Right atrium auricular region (tissue), 2 donors: ENCODE measurements at regions not wholly inside any gene's neighbourhood (a gene's known extent, or its start where the extent isn't known, plus 50 kb on each side); places are given as distances from the start of the nearest gene placed in this dataset.
A peak's percentile ranks its signal among the peaks of the same experiment; 100 is the strongest.

Experiments used
- DNase-seq: peaks from one replicate; pipeline ENCODE4 v3.0.0-alpha.2; 2019; ENCODE audit warnings: low spot score
- H3K27ac ChIP-seq, 2 donors: fragments of 200-600 bp; sonication (generic); 1 replicate in 1 of 2; 2 replicates in 1 of 2; pipeline ENCODE4 v1.5.1; 2016 to 2019
- H3K27me3 ChIP-seq, 2 donors: fragments of 200-600 bp; sonication (generic); one replicate each; pipeline versions ENCODE4 v1.5.1 to v1.6.0; 2017 to 2019
- H3K36me3 ChIP-seq: fragments of 200-600 bp; sonication (generic); one replicate; pipeline ENCODE4 v1.5.1; 2016
- H3K4me1 ChIP-seq, 2 donors: fragments of 200-600 bp; sonication (generic); one replicate each; pipeline versions ENCODE4 v1.5.1 to v1.6.0; 2017 to 2019
- H3K4me3 ChIP-seq, 2 donors: fragments of 200-600 bp; sonication (generic); 1 replicate in 1 of 2; 2 replicates in 1 of 2; pipeline ENCODE4 v1.5.1; 2017 to 2019; ENCODE audit warnings: mild to moderate bottlenecking in 1 of 2, moderate library complexity in 1 of 2
- H3K9me3 ChIP-seq, 2 donors: fragments of 200-600 bp; sonication (generic); one replicate each; pipeline ENCODE4 v1.5.1; 2019
- TF ChIP-seq, protein P1 (sequence below), 2 donors: fragments of 200-600 bp; sonication (generic); IDR thresholded peaks; one replicate each; pipeline ENCODE4 v1.5.1; 2019; ENCODE audit warnings: antibody characterized with exemption in 2 of 2

DNA sequence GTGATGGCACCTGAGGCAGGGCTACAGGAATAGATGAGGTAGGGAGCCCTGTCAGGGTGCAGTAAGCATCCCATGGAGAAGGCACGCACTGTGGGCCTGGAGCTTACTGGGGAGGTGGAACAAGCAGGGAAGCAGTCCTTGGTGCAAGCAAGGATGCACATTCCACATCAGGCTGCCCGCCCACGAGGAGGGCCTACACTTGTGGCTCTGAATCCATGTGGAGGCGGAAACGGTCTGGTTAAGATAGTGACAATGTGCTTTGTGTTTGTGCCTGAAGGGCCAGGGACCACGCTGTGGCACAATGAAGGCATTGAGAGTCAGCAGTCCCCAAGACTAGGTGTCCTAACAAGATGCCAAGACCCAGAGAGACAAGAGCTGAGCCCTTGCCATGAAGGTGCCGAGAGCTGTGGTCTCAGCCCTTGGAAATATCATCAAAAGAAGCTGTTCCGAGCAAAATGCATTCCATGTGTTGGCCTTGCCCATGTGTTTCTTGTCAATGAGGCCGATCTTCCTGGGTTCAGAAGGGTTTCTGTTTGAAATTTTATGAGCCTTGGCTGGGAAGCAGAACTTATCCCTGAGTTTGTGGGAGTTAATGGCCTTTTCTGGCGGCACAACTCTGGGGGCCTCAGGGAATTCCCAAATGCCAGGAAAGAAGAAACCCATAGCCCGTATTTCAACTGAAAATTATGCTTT lies 111.9 kb downstream of the NGF start:
- no peaks in the 10 kb centered on the region for H3K9me3 ChIP-seq
- H3K36me3 ChIP-seq: no peaks in the 10 kb centered on the region
- H3K27ac ChIP-seq: no peak overlapping the region
- TF ChIP-seq, protein P1, sequence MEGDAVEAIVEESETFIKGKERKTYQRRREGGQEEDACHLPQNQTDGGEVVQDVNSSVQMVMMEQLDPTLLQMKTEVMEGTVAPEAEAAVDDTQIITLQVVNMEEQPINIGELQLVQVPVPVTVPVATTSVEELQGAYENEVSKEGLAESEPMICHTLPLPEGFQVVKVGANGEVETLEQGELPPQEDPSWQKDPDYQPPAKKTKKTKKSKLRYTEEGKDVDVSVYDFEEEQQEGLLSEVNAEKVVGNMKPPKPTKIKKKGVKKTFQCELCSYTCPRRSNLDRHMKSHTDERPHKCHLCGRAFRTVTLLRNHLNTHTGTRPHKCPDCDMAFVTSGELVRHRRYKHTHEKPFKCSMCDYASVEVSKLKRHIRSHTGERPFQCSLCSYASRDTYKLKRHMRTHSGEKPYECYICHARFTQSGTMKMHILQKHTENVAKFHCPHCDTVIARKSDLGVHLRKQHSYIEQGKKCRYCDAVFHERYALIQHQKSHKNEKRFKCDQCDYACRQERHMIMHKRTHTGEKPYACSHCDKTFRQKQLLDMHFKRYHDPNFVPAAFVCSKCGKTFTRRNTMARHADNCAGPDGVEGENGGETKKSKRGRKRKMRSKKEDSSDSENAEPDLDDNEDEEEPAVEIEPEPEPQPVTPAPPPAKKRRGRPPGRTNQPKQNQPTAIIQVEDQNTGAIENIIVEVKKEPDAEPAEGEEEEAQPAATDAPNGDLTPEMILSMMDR (IDR thresholded peaks at IDR 0.05): no peak
- H3K27me3 ChIP-seq: no peaks in the 10 kb centered on the region
- no peaks in the 10 kb centered on the region for H3K4me1 ChIP-seq
- DNase-seq: no peak
- H3K4me3 ChIP-seq: no peak overlapping the region

DNA sequence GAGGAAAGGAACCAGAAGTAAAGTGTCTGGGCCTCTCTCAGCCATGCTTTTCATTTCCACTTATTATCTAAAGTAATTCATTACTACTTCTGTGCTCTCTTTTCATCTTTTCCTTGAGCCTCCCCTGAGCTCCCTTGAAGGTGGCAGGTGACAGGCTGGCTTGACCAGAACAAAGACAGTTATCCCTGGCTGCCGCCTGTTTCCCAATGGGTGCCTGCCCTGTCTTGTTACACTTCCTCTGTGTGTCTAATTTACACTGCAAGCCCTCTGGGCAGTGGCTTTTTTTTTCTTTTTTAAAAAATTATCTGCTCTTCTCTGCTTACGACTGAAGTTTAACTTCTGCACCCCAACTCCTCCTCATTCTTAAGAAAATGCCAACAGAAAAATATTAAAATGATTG lies 113.4 kb downstream of the NGF start:
- H3K27me3 ChIP-seq: no peaks in the 10 kb centered on the region
- no peaks in the 10 kb centered on the region for H3K4me1 ChIP-seq
- H3K9me3 ChIP-seq: no peaks in the 10 kb centered on the region
- H3K27ac ChIP-seq: no peak overlapping the region
- H3K4me3 ChIP-seq: no peak overlapping the region
- TF ChIP-seq, protein P1 (IDR thresholded peaks at IDR 0.05): no peak
- no peaks in the 10 kb centered on the region for H3K36me3 ChIP-seq
- no peak for DNase-seq

DNA sequence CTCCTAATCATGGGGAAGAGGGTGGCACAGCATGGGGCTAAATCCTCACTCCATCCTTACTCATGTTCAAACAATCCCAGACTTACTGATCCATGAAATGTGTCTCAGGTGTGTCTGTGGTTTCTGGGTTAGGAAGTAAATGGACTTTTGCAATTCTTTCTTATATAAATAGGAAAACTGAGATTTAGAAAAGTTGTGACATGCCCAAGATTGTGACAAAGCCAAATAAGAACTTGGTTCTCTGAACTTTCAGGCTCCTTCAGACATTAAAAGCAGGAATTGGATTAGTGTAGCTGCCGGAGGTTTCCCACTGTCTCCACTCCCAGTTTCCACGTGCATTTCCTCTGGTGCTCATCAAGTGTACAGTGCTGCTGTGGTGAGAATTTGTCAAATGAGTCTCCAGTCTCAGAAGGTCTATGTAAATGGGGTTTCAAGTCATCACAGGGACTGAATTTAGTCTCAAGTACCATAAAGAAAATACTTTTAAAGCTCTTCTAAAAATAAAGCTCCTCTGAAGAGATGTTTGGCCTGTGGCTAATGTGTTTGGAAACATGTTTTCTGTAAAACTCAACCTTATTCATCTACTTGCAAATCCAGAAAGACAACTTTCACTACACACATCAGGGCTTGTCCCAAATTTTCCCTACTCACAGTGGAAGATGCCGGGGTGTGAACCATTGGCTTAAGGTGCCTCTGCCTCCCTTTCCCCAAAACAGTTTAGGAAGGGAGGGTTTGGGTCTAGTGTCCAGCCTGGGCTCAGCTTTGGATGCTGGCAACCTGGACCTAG lies 115.2 kb downstream of the NGF start:
- Histone ChIP-seq H3K36me3 (no peaks in the 10 kb centered on the region), H3K4me1 (no peaks in the 10 kb centered on the region), H3K4me3 (no peak overlapping the region), H3K27me3 (no peaks in the 10 kb centered on the region), H3K9me3 (no peaks in the 10 kb centered on the region), H3K27ac (no peak overlapping the region)
- TF ChIP-seq, protein P1 (IDR thresholded peaks at IDR 0.05): no peak
- no peak for DNase-seq

GRCh38 chr1:115220340-115221270 lies 117.4 kb downstream of the NGF start:
- no peak for DNase-seq
- Histone ChIP-seq H3K4me1 (peaks cover 0 to 21% of the 10 kb centered on the region in 2 donors), H3K9me3 (no peaks in the 10 kb centered on the region), H3K36me3 (no peaks in the 10 kb centered on the region), H3K27me3 (no peaks in the 10 kb centered on the region), H3K4me3 (no peak overlapping the region), H3K27ac (peak overlapping the region; percentile 43 to 74)
- TF ChIP-seq, protein P1 (IDR thresholded peaks at IDR 0.05): no peak

- H3K4me3 ChIP-seq: no peak overlapping the region
- no peaks in the 10 kb centered on the region for H3K27me3 ChIP-seq
- TF ChIP-seq, protein P1 (IDR thresholded peaks at IDR 0.05): no peak
- H3K9me3 ChIP-seq: no peaks in the 10 kb centered on the region
- peaks cover 0 to 21% of the 10 kb centered on the region in 2 donors for H3K4me1 ChIP-seq
- peak overlapping the region; percentile 43 to 74 for H3K27ac ChIP-seq
- peak; percentile 80 for DNase-seq
- H3K36me3 ChIP-seq: no peaks in the 10 kb centered on the region
Measured at GRCh38 chr1:115219927-115220326, 118.1 kb downstream of the NGF start.
